ENCODE measurements at regions not wholly inside any gene's neighbourhood (a gene's known extent, or its start where the extent isn't known, plus 50 kb on each side); places are given as distances from the start of the nearest gene placed in this dataset.

GRCh38 chr9:101991926-101992325 lies 253.5 kb upstream of the GRIN3A start:
- H3K4me1 Mint-ChIP-seq: peaks cover 10% of the 10 kb centered on the region
- H3K4me3 Mint-ChIP-seq: no peak overlapping the region
- Histone ChIP-seq H3K4me2 (no peak overlapping the region), H3K4me1 (no peaks in the 10 kb centered on the region), H4K20me1 (ENCODE audit: low read depth) (no peaks in the 10 kb centered on the region), H2AFZ (replicated peaks) (no peak overlapping the region), H3K36me3 (no peaks in the 10 kb centered on the region), H3K79me2 (ENCODE audit: low read depth) (no peaks in the 10 kb centered on the region), H3K27ac (no peak overlapping the region), H3K9me3 (ENCODE audit: low read depth) (no peaks in the 10 kb centered on the region), H3K9ac (no peak overlapping the region), H3K4me3 (no peak overlapping the region), H3F3A (ENCODE audit: low read depth) (no peaks in the 10 kb centered on the region), H3K27me3 (no peaks in the 10 kb centered on the region)
- no peaks in the 10 kb centered on the region for H3K36me3 Mint-ChIP-seq
- H3K27ac Mint-ChIP-seq: no peak overlapping the region
- DNase-seq (ENCODE audit: low spot score): no peak
- peaks cover 8% of the 10 kb centered on the region for H3K9me3 Mint-ChIP-seq
- no peak for TF ChIP-seq EZH2phosphoT487 (IDR thresholded peaks at IDR 0.05)
- TF ChIP-seq EZH2 (IDR thresholded peaks at IDR 0.05): no peak
- TF ChIP-seq CTCF (IDR thresholded peaks at IDR 0.05): no peak
- peaks cover 3% of the 10 kb centered on the region for H3K27me3 Mint-ChIP-seq (ENCODE audit: insufficient read depth, low read depth)

GRCh38 chr9:101977614-101978210 lies 239.3 kb upstream of the GRIN3A start:
- Mint-ChIP-seq H3K27me3 (ENCODE audit: insufficient read depth, low read depth) (peaks cover 2% of the 10 kb centered on the region), H3K4me3 (no peak overlapping the region), H3K9me3 (no peaks in the 10 kb centered on the region), H3K36me3 (no peaks in the 10 kb centered on the region), H3K27ac (no peak overlapping the region), H3K4me1 (peaks cover 4% of the 10 kb centered on the region)
- Histone ChIP-seq H3K9ac (no peak overlapping the region), H3K9me3 (ENCODE audit: low read depth) (no peaks in the 10 kb centered on the region), H3K27ac (no peak overlapping the region), H3K79me2 (ENCODE audit: low read depth) (no peaks in the 10 kb centered on the region), H4K20me1 (ENCODE audit: low read depth) (no peaks in the 10 kb centered on the region), H3K4me3 (no peak overlapping the region), H3K4me2 (no peak overlapping the region), H3K4me1 (no peaks in the 10 kb centered on the region), H2AFZ (replicated peaks) (no peak overlapping the region), H3K36me3 (no peaks in the 10 kb centered on the region), H3F3A (ENCODE audit: low read depth) (no peaks in the 10 kb centered on the region), H3K27me3 (no peaks in the 10 kb centered on the region)
- TF ChIP-seq CTCF (IDR thresholded peaks at IDR 0.05) (peak; percentile 72), EZH2 (IDR thresholded peaks at IDR 0.05) (no peak)
- DNase-seq (ENCODE audit: low spot score): no peak

DNA sequence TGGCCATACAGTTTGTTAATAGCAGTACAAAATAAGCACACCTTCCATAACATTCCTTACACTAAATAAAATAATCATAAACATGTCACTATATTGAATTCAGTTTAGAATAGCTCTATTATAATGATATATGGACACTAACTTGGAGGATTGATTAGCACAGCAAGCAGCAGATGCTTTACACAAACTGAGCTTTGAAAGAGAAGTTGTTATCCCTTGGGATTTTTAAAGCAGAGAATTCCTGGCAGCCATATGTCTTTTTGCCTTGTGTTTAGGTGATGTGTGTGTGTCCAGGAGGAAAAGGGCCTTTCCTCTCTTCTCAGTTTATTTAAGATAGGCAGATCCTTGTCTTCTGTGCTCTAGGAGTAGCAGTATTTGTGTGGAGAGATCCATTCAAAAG lies 232.2 kb upstream of the GRIN3A start:
- H3K4me1 Mint-ChIP-seq: peaks cover 17% of the 10 kb centered on the region
- Histone ChIP-seq H2AFZ (replicated peaks) (no peak overlapping the region), H4K20me1 (ENCODE audit: low read depth) (no peaks in the 10 kb centered on the region), H3K4me2 (no peak overlapping the region), H3K27me3 (no peaks in the 10 kb centered on the region), H3K27ac (no peak overlapping the region), H3F3A (ENCODE audit: low read depth) (no peaks in the 10 kb centered on the region), H3K4me1 (no peaks in the 10 kb centered on the region), H3K9ac (no peak overlapping the region), H3K9me3 (ENCODE audit: low read depth) (no peaks in the 10 kb centered on the region), H3K36me3 (no peaks in the 10 kb centered on the region), H3K79me2 (ENCODE audit: low read depth) (no peaks in the 10 kb centered on the region), H3K4me3 (no peak overlapping the region)
- H3K9me3 Mint-ChIP-seq: no peaks in the 10 kb centered on the region
- no peak overlapping the region for H3K4me3 Mint-ChIP-seq
- no peaks in the 10 kb centered on the region for H3K36me3 Mint-ChIP-seq
- peaks cover 2% of the 10 kb centered on the region for H3K27me3 Mint-ChIP-seq (ENCODE audit: insufficient read depth, low read depth)
- H3K27ac Mint-ChIP-seq: no peak overlapping the region
- TF ChIP-seq EZH2phosphoT487 (IDR thresholded peaks at IDR 0.05): no peak
- no peak for TF ChIP-seq CTCF (IDR thresholded peaks at IDR 0.05)
- TF ChIP-seq EZH2 (IDR thresholded peaks at IDR 0.05): no peak
- no peak for DNase-seq (ENCODE audit: low spot score)

Measured in neural progenitor cell (in vitro differentiated cells).